SK-N-SH (cell line): ENCODE measurements at regions not wholly inside any gene's neighbourhood (a gene's known extent, or its start where the extent isn't known, plus 50 kb on each side); places are given as distances from the start of the nearest gene placed in this dataset.

Experiments
- CTCF ChIA-PET: fragments of 300-600, 350-600 bp; formaldehyde crosslinking; extraction: SDS; loops from one replicate; lab custom pipeline; 2021; lab: Yijun Ruan, JAX
- POLR2A ChIA-PET: fragments of 350-600 bp; sonication (Branson Sonifier 250); formaldehyde crosslinking; extraction: SDS; loops from one replicate; lab custom pipeline; 2020; ENCODE audit warnings: antibody characterized with exemption, inconsistent platforms; lab: Yijun Ruan, JAX
- DNase-seq: peaks from one replicate; pipeline ENCODE4 v3.0.0; 2012
- H2AFZ ChIP-seq: fragments of 200-600 bp; sonication (generic); 2 replicates; pipeline ENCODE4 v1.8.1; 2016; ENCODE audit warnings: antibody characterized with exemption, mild to moderate bottlenecking, low read depth
- H3F3A ChIP-seq: fragments of 200-600 bp; sonication (generic); replicated peaks from 2 replicates; pipeline ENCODE3; 2016; ENCODE audit warnings: antibody characterized with exemption, mild to moderate bottlenecking; ENCODE audit not compliant: insufficient read depth
- H3K27ac ChIP-seq, 2 experiments: fragments of 200-500 bp in 1 of 2; fragments of 200-600 bp in 1 of 2; sonication (Bioruptor generic) in 1 of 2; sonication (generic), shearing (Covaris generic) in 1 of 2; 2 replicates each; pipeline versions ENCODE4 v1.5.1 to v1.6.1; 2014 to 2016; ENCODE audit warnings: low read depth in 2 of 2, inconsistent platforms in 1 of 2, low read length in 1 of 2, mild to moderate bottlenecking in 1 of 2, mixed read lengths in 1 of 2
- H3K27me3 ChIP-seq: fragments of 200-600 bp; sonication (generic), shearing (Covaris generic); 2 replicates; pipeline ENCODE4 v1.6.1; 2016; ENCODE audit warnings: mixed run types; ENCODE audit not compliant: insufficient read depth
- H3K36me3 ChIP-seq, 2 experiments: fragments of 200-500 bp in 1 of 2; fragments of 200-600 bp in 1 of 2; sonication (Bioruptor generic) in 1 of 2; sonication (generic) in 1 of 2; replicated peaks in 1 of 2; 2 replicates each; pipeline versions ENCODE3 to v1.5.1; 2014 to 2016; ENCODE audit warnings: low read length in 1 of 2, mild to moderate bottlenecking in 1 of 2; ENCODE audit not compliant: insufficient read depth in 2 of 2, control insufficient read depth in 1 of 2
- H3K4me1 ChIP-seq, 2 experiments: fragments of 200-500 bp in 1 of 2; fragments of 200-600 bp in 1 of 2; sonication (Bioruptor generic) in 1 of 2; sonication (generic), shearing (Covaris generic) in 1 of 2; 2 replicates each; pipeline versions ENCODE4 v1.5.1 to v1.6.1; 2014 to 2016; ENCODE audit warnings: low read depth in 1 of 2, low read length in 1 of 2, mixed run types in 1 of 2; ENCODE audit not compliant: insufficient read depth in 2 of 2, control insufficient read depth in 1 of 2
- H3K4me2 ChIP-seq: fragments of 200-600 bp; sonication (generic), shearing (Covaris generic); 2 replicates; pipeline ENCODE4 v1.6.1; 2017; ENCODE audit warnings: mixed run types
- H3K4me3 ChIP-seq, 2 experiments: fragments of 200-500 bp in 1 of 2; fragments of 200-600 bp in 1 of 2; sonication (Bioruptor generic) in 1 of 2; sonication (generic), shearing (Covaris generic) in 1 of 2; 2 replicates each; pipeline versions ENCODE4 v1.5.1 to v1.8.1; 2014 to 2016; ENCODE audit warnings: low read depth in 2 of 2, inconsistent platforms in 1 of 2, low read length in 1 of 2, mild to moderate bottlenecking in 1 of 2, mixed read lengths in 1 of 2, moderate library complexity in 1 of 2
- H3K79me2 ChIP-seq: fragments of 200-600 bp; sonication (generic); 2 replicates; pipeline ENCODE4 v1.8.1; 2017; ENCODE audit warnings: mild to moderate bottlenecking; ENCODE audit not compliant: insufficient read depth
- H3K9ac ChIP-seq: fragments of 200-600 bp; sonication (generic); 2 replicates; pipeline ENCODE4 v1.6.1; 2017; ENCODE audit warnings: mixed run types
- H3K9me2 ChIP-seq: fragments of 200-600 bp; sonication (generic); 2 replicates; pipeline ENCODE4 v1.6.1; 2017; ENCODE audit warnings: mixed run types
- H3K9me3 ChIP-seq: fragments of 200-600 bp; sonication (generic); 2 replicates; pipeline ENCODE4 v1.6.1; 2017; ENCODE audit warnings: mixed run types, mild to moderate bottlenecking, moderate library complexity
- H4K20me1 ChIP-seq: fragments of 200-600 bp; sonication (generic); 2 replicates; pipeline ENCODE4 v1.6.1; 2017; ENCODE audit warnings: mild to moderate bottlenecking, mixed run types; ENCODE audit not compliant: insufficient read depth
- ELF1 ChIP-seq: IDR thresholded peaks from 2 replicates; pipeline ENCODE4 v1.4.0; 2012
- EP300 ChIP-seq, 2 experiments: IDR thresholded peaks; 2 replicates each; pipeline versions ENCODE4 v1.4.0 to v1.6.1; 2012; ENCODE audit warnings: borderline replicate concordance in 1 of 2, low read depth in 1 of 2, low read length in 1 of 2
- FOSL2 ChIP-seq: IDR thresholded peaks from 2 replicates; pipeline ENCODE4 v1.4.0; 2012; ENCODE audit warnings: low read depth, mild to moderate bottlenecking, moderate library complexity, borderline replicate concordance
- FOXJ3 ChIP-seq: sonication (generic); formaldehyde crosslinking; IDR thresholded peaks from 2 replicates; pipeline ENCODE4 v1.5.1; 2020; ENCODE audit warnings: mild to moderate bottlenecking, missing genetic modification reagents
- FOXM1 ChIP-seq: IDR thresholded peaks from 2 replicates; pipeline ENCODE4 v1.4.0; 2012; ENCODE audit warnings: low read depth, mild to moderate bottlenecking
- GABPA ChIP-seq: IDR thresholded peaks from 2 replicates; pipeline ENCODE4 v1.4.0; 2012; ENCODE audit warnings: low read depth, mild to moderate bottlenecking
- GATA2 ChIP-seq: sonication (generic); formaldehyde crosslinking; IDR thresholded peaks from 2 replicates; pipeline ENCODE4 v1.5.0; 2020; ENCODE audit warnings: mild to moderate bottlenecking, missing genetic modification reagents
- IRF3 ChIP-seq: fragments of 150-350 bp; IDR thresholded peaks from 2 replicates; pipeline ENCODE4 v1.6.1; 2016; ENCODE audit warnings: mild to moderate bottlenecking, low read depth, low read length
- JUND ChIP-seq: IDR thresholded peaks from 2 replicates; pipeline ENCODE4 v1.4.0; 2012
- MEF2A ChIP-seq: IDR thresholded peaks from 2 replicates; pipeline ENCODE4 v1.4.0; 2012; ENCODE audit warnings: low read depth, borderline replicate concordance
- MXI1 ChIP-seq: IDR thresholded peaks from 2 replicates; pipeline ENCODE4 v1.6.1; 2012; ENCODE audit warnings: mild to moderate bottlenecking, low read depth, low read length, improper control_type of control experiment
- NFIC ChIP-seq: IDR thresholded peaks from 2 replicates; pipeline ENCODE4 v1.4.0; 2012; ENCODE audit warnings: borderline replicate concordance
- POLR2AphosphoS5 ChIP-seq: IDR thresholded peaks from 2 replicates; pipeline ENCODE4 v1.6.1; 2012; ENCODE audit warnings: low read depth, low read length
- REST ChIP-seq: IDR thresholded peaks from 2 replicates; pipeline ENCODE4 v1.6.1; 2012; ENCODE audit warnings: mild to moderate bottlenecking, low read depth, low read length, moderate library complexity
- RFX5 ChIP-seq: IDR thresholded peaks from 2 replicates; pipeline ENCODE4 v1.6.1; 2012; ENCODE audit warnings: mild to moderate bottlenecking, improper control_type of control experiment, low read length
- SIN3A ChIP-seq: IDR thresholded peaks from 2 replicates; pipeline ENCODE4 v1.6.1; 2012; ENCODE audit warnings: low read depth, mild to moderate bottlenecking, low read length, moderate library complexity, borderline replicate concordance
- SMC3 ChIP-seq: IDR thresholded peaks from 2 replicates; pipeline ENCODE4 v1.6.1; 2012; ENCODE audit warnings: low read depth, low read length, improper control_type of control experiment
- TEAD4 ChIP-seq: IDR thresholded peaks from 2 replicates; pipeline ENCODE4 v1.4.0; 2012; ENCODE audit warnings: mild to moderate bottlenecking, borderline replicate concordance; ENCODE audit not compliant: insufficient read depth
- USF1 ChIP-seq: IDR thresholded peaks from 2 replicates; pipeline ENCODE4 v1.4.0; 2012; ENCODE audit warnings: low read depth, borderline replicate concordance
- YY1 ChIP-seq: IDR thresholded peaks from 2 replicates; pipeline ENCODE4 v1.4.0; 2012; ENCODE audit warnings: low read depth, mild to moderate bottlenecking
- WGBS: methylation state at CpG from one replicate; pipeline ENCODE4 v1.1.6; 2017; ENCODE audit warnings: low lambda C conversion rate; 5-methylcytosine and 5-hydroxymethylcytosine counted together
- TF ChIP-seq, protein P1 (sequence below): fragments of 200-600 bp; sonication (generic); IDR thresholded peaks from 2 replicates; pipeline ENCODE4 v1.6.1; 2017; ENCODE audit warnings: antibody characterized with exemption, mild to moderate bottlenecking, moderate library complexity
- TF ChIP-seq, protein P2 (sequence below): fragments of 150-350 bp; IDR thresholded peaks from 2 replicates; pipeline ENCODE4 v1.6.1; 2017; ENCODE audit warnings: antibody characterized with exemption, low read length, low read depth, borderline replicate concordance

DNA sequence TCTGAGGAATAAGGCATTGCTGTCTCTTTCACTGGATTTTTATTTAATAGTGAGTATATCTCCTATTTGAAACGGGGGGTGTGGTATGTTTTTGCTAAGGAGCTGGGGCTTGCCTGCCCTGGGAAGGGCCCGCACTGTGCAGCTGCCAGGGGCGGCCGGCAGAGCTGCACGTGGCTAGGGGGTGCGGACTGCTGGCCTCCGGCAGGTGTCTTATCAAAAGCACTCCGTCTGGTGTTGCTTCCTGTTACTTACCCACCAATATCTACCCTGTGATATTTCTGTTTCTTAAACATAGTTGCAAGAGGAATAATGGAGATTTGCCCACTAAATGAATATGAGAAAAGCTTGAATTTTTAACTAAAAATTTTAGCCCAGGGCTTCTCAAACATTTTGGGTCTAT, 232.0 kb downstream of the IRX1 start:
- no peaks in the 10 kb centered on the region for H3K27me3 ChIP-seq
- H3K4me1 ChIP-seq, result no peaks in the 10 kb centered on the region
- WGBS, result 2% methylated on average over 8 of the region's 8 CpGs
- TF ChIP-seq NFIC (no peak), ELF1 (no peak), SMC3 (no peak), SIN3A (no peak), MEF2A (no peak), FOXM1 (no peak), FOXJ3 (CRISPR knock-in tag) (no peak), GABPA (no peak), YY1 (no peak)
- H4K20me1 ChIP-seq, result no peaks in the 10 kb centered on the region
- POLR2A ChIA-PET, result no interaction called here
- H3K9me3 ChIP-seq, result no peaks in the 10 kb centered on the region
- DNase-seq, result no peak
- H3K27ac ChIP-seq, result no peak overlapping the region
- no peak overlapping the region for H3K4me3 ChIP-seq
- H3K36me3 ChIP-seq, result no peaks in the 10 kb centered on the region
- no peaks in the 10 kb centered on the region for H3K9me2 ChIP-seq
- H2AFZ ChIP-seq, result no peak overlapping the region
- no peak overlapping the region for H3K4me2 ChIP-seq
- CTCF ChIA-PET, result no interaction called here
- H3K79me2 ChIP-seq, result no peaks in the 10 kb centered on the region
- no peak overlapping the region for H3K9ac ChIP-seq
- H3F3A ChIP-seq, result no peaks in the 10 kb centered on the region

DNA sequence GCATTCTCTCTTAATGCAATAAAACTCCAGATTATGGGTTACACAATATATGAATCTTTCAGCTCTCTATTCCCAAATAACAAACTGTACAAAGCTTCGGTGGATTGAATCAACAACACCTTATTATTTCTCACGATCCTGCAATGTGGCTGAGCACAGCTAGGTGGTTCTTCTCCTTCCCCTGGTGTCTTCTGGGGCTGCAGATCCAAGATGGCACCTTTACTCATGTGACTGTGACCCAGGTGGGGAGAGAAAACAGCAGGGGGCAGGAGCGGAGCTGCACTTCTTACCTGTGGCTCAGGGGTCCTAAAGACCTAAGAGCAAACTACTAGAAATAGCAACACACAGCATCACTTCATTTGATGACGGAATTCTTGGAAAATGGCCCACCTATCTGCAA, 233.1 kb downstream of the IRX1 start:
- 6% methylated on average over 4 of the region's 4 CpGs for WGBS
- POLR2A ChIA-PET, result no interaction called here
- no peak for TF ChIP-seq EP300 (IDR thresholded peaks at IDR 0.05; ENCODE audit: borderline replicate concordance in 1 of 2, low read depth in 1 of 2, low read length in 1 of 2)
- TF ChIP-seq MXI1, result no peak
- no peak for TF ChIP-seq USF1
- TF ChIP-seq FOXJ3 (CRISPR knock-in tag), result no peak
- TF ChIP-seq RFX5, result no peak
- no peak for TF ChIP-seq TEAD4
- TF ChIP-seq FOSL2, result no peak
- no peak for TF ChIP-seq GATA2 (CRISPR knock-in tag)
- TF ChIP-seq REST, result no peak
- TF ChIP-seq, protein P1, sequence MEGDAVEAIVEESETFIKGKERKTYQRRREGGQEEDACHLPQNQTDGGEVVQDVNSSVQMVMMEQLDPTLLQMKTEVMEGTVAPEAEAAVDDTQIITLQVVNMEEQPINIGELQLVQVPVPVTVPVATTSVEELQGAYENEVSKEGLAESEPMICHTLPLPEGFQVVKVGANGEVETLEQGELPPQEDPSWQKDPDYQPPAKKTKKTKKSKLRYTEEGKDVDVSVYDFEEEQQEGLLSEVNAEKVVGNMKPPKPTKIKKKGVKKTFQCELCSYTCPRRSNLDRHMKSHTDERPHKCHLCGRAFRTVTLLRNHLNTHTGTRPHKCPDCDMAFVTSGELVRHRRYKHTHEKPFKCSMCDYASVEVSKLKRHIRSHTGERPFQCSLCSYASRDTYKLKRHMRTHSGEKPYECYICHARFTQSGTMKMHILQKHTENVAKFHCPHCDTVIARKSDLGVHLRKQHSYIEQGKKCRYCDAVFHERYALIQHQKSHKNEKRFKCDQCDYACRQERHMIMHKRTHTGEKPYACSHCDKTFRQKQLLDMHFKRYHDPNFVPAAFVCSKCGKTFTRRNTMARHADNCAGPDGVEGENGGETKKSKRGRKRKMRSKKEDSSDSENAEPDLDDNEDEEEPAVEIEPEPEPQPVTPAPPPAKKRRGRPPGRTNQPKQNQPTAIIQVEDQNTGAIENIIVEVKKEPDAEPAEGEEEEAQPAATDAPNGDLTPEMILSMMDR, result no peak
- no peak for TF ChIP-seq MEF2A
- no peak for TF ChIP-seq POLR2AphosphoS5
- TF ChIP-seq FOXM1, result no peak
- TF ChIP-seq JUND, result no peak
- TF ChIP-seq, protein P2, sequence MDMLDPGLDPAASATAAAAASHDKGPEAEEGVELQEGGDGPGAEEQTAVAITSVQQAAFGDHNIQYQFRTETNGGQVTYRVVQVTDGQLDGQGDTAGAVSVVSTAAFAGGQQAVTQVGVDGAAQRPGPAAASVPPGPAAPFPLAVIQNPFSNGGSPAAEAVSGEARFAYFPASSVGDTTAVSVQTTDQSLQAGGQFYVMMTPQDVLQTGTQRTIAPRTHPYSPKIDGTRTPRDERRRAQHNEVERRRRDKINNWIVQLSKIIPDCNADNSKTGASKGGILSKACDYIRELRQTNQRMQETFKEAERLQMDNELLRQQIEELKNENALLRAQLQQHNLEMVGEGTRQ, result no peak
- TF ChIP-seq IRF3, result no peak

More for the DNA sequence above, 233.1 kb downstream of the IRX1 start:
- no peak for DNase-seq
- no peaks in the 10 kb centered on the region for H3K79me2 ChIP-seq
- no peak overlapping the region for H3K9ac ChIP-seq
- H4K20me1 ChIP-seq, result no peaks in the 10 kb centered on the region
- no peaks in the 10 kb centered on the region for H3K36me3 ChIP-seq
- no peaks in the 10 kb centered on the region for H3K9me2 ChIP-seq
- H3K9me3 ChIP-seq, result no peaks in the 10 kb centered on the region
- H3K27me3 ChIP-seq, result no peaks in the 10 kb centered on the region
- H3K27ac ChIP-seq, result no peak overlapping the region
- CTCF ChIA-PET, result no interaction called here
- H3F3A ChIP-seq, result no peaks in the 10 kb centered on the region
- H3K4me3 ChIP-seq, result no peak overlapping the region
- H3K4me2 ChIP-seq, result no peak overlapping the region
- H3K4me1 ChIP-seq, result no peaks in the 10 kb centered on the region
- H2AFZ ChIP-seq, result no peak overlapping the region
